HEK293 (cell line): ENCODE measurements at regions not wholly inside any gene's neighbourhood (a gene's known extent, or its start where the extent isn't known, plus 50 kb on each side); places are given as distances from the start of the nearest gene placed in this dataset.

ENCODE experiments used
- CTCF ChIA-PET: fragments of 350-600 bp; formaldehyde crosslinking; extraction: SDS; loops from one replicate; lab custom pipeline; 2021; ENCODE audit warnings: antibody characterized with exemption; lab: Yijun Ruan, JAX
- POLR2A ChIA-PET: fragments of 300-600 bp; formaldehyde crosslinking; extraction: SDS; loops from one replicate; lab custom pipeline; 2020; ENCODE audit warnings: antibody characterized with exemption, inconsistent platforms; lab: Yijun Ruan, JAX
- H3K27ac ChIP-seq: fragments of 200-500 bp; sonication (Bioruptor generic); 2 replicates; pipeline ENCODE4 v1.5.1; 2014; ENCODE audit warnings: low read depth, low read length, control low read depth, inconsistent platforms; ENCODE audit errors: extremely low read depth
- H3K36me3 ChIP-seq, 2 experiments: fragments of 200-500 bp in 1 of 2; sonication (Bioruptor generic) in 1 of 2; 1 replicate in 1 of 2; 2 replicates in 1 of 2; pipeline ENCODE4 v1.5.1; 2014 to 2017; ENCODE audit warnings: inconsistent platforms in 2 of 2, low read length in 2 of 2; ENCODE audit not compliant: control insufficient read depth in 2 of 2, insufficient read depth in 1 of 2
- H3K4me1 ChIP-seq: fragments of 200-500 bp; sonication (Bioruptor generic); 2 replicates; pipeline ENCODE4 v1.5.1; 2014; ENCODE audit warnings: mild to moderate bottlenecking, low read length, inconsistent platforms; ENCODE audit not compliant: control insufficient read depth, insufficient read depth
- H3K4me3 ChIP-seq: 2 replicates; pipeline ENCODE4 v1.5.1; 2011; ENCODE audit warnings: low read depth, mild to moderate bottlenecking, control low read depth, low read length, moderate library complexity
- H3K9me3 ChIP-seq: fragments of 200-500 bp; sonication (Bioruptor generic); 2 replicates; pipeline ENCODE4 v1.5.1; 2014; ENCODE audit warnings: low read depth, low read length, inconsistent platforms; ENCODE audit not compliant: control insufficient read depth, insufficient read depth
- GFI1B ChIP-seq: fragments of 450-650 bp; formaldehyde crosslinking; IDR thresholded peaks from 2 replicates; pipeline ENCODE4 v1.5.1; 2016; ENCODE audit warnings: missing biosample characterization, missing genetic modification characterization
- HOXD13 ChIP-seq: sonication (generic); formaldehyde crosslinking; IDR thresholded peaks from 2 replicates; pipeline ENCODE4 v1.8.0; 2022; ENCODE audit warnings: missing genetic modification reagents, borderline replicate concordance
- PATZ1 ChIP-seq: fragments of 450-650 bp; formaldehyde crosslinking; IDR thresholded peaks from 2 replicates; pipeline ENCODE4 v1.5.1; 2016; ENCODE audit warnings: missing biosample characterization, missing genetic modification characterization
- SP7 ChIP-seq: fragments of 450-650 bp; formaldehyde crosslinking; IDR thresholded peaks from 2 replicates; pipeline ENCODE4 v1.5.1; 2016; ENCODE audit warnings: missing biosample characterization, missing genetic modification characterization
- WT1 ChIP-seq: fragments of 450-650 bp; formaldehyde crosslinking; IDR thresholded peaks from 2 replicates; pipeline ENCODE4 v1.5.1; 2016; ENCODE audit warnings: missing biosample characterization, missing genetic modification characterization
- ZBTB10 ChIP-seq: fragments of 450-650 bp; formaldehyde crosslinking; IDR thresholded peaks from 2 replicates; pipeline ENCODE4 v1.5.1; 2016; ENCODE audit warnings: missing biosample characterization, missing genetic modification characterization
- ZBTB44 ChIP-seq: fragments of 450-650 bp; IDR thresholded peaks from 2 replicates; pipeline ENCODE4 v1.5.1; 2018; ENCODE audit warnings: missing biosample characterization, mild to moderate bottlenecking, missing genetic modification characterization
- ZBTB6 ChIP-seq: fragments of 450-650 bp; formaldehyde crosslinking; IDR thresholded peaks from 2 replicates; pipeline ENCODE4 v1.5.1; 2017; ENCODE audit warnings: missing biosample characterization, missing genetic modification characterization
- ZEB2 ChIP-seq: fragments of 450-650 bp; formaldehyde crosslinking; IDR thresholded peaks from 2 replicates; pipeline ENCODE4 v1.5.1; 2016; ENCODE audit warnings: missing biosample characterization, missing genetic modification characterization
- ZFHX2 ChIP-seq: fragments of 450-650 bp; formaldehyde crosslinking; conservative IDR thresholded peaks from 2 replicates; pipeline ENCODE4 v1.5.1; 2016; ENCODE audit warnings: missing biosample characterization, missing genetic modification characterization
- ZNF10 ChIP-seq: fragments of 450-650 bp; formaldehyde crosslinking; IDR thresholded peaks from 2 replicates; pipeline ENCODE4 v1.5.1; 2017; ENCODE audit warnings: missing biosample characterization, missing genetic modification characterization
- ZNF132 ChIP-seq: fragments of 450-650 bp; formaldehyde crosslinking; IDR thresholded peaks from 2 replicates; pipeline ENCODE4 v1.5.1; 2017; ENCODE audit warnings: missing biosample characterization, missing genetic modification characterization, borderline replicate concordance
- ZNF157 ChIP-seq: fragments of 450-650 bp; formaldehyde crosslinking; IDR thresholded peaks from 2 replicates; pipeline ENCODE4 v1.5.1; 2016; ENCODE audit warnings: missing biosample characterization, missing genetic modification characterization
- ZNF169 ChIP-seq: fragments of 450-650 bp; formaldehyde crosslinking; IDR thresholded peaks from 2 replicates; pipeline ENCODE4 v1.5.1; 2016; ENCODE audit warnings: missing biosample characterization, missing genetic modification characterization
- ZNF221 ChIP-seq: fragments of 450-650 bp; formaldehyde crosslinking; IDR thresholded peaks from 2 replicates; pipeline ENCODE4 v1.5.1; 2017; ENCODE audit warnings: missing biosample characterization, missing genetic modification characterization, borderline replicate concordance
- ZNF292 ChIP-seq: fragments of 450-650 bp; formaldehyde crosslinking; IDR thresholded peaks from 2 replicates; pipeline ENCODE4 v1.5.1; 2016; ENCODE audit warnings: low read depth, missing biosample characterization, missing genetic modification characterization, borderline replicate concordance
- ZNF391 ChIP-seq: fragments of 450-650 bp; formaldehyde crosslinking; IDR thresholded peaks from 2 replicates; pipeline ENCODE4 v1.5.1; 2016; ENCODE audit warnings: low read depth, missing biosample characterization, missing genetic modification characterization, borderline replicate concordance
- ZNF423 ChIP-seq: fragments of 450-650 bp; formaldehyde crosslinking; IDR thresholded peaks from 2 replicates; pipeline ENCODE4 v1.5.1; 2016; ENCODE audit warnings: missing biosample characterization, missing genetic modification characterization
- ZNF530 ChIP-seq: fragments of 450-650 bp; formaldehyde crosslinking; IDR thresholded peaks from 2 replicates; pipeline ENCODE4 v1.5.1; 2016; ENCODE audit warnings: low read depth, missing biosample characterization, missing genetic modification characterization
- ZNF600 ChIP-seq: fragments of 450-650 bp; formaldehyde crosslinking; IDR thresholded peaks from 2 replicates; pipeline ENCODE4 v1.5.1; 2016; ENCODE audit warnings: missing biosample characterization, missing genetic modification characterization
- ZNF792 ChIP-seq: fragments of 450-650 bp; formaldehyde crosslinking; IDR thresholded peaks from 2 replicates; pipeline ENCODE4 v1.5.1; 2016; ENCODE audit warnings: missing biosample characterization, missing genetic modification characterization
- ZSCAN5A ChIP-seq: fragments of 450-650 bp; formaldehyde crosslinking; IDR thresholded peaks from 2 replicates; pipeline ENCODE4 v1.5.1; 2016; ENCODE audit warnings: missing biosample characterization, missing genetic modification characterization

GRCh38 chr6:113585246-113585645 is 271.9 kb upstream of the MARCKS start:
- peaks cover 3% of the 10 kb centered on the region; the same call in 1 of the 2 replicates for H3K4me1 ChIP-seq
- no peaks in the 10 kb centered on the region for H3K9me3 ChIP-seq
- CTCF ChIA-PET = no interaction called here
- H3K4me3 ChIP-seq = no peak overlapping the region
- H3K27ac ChIP-seq = no peak overlapping the region
- POLR2A ChIA-PET = interaction anchor here (1.5 kb wide), 1 partner anchor 274 kb away, joined by 3 read pairs; no protein-coding TSS in a partner anchor
- TF ChIP-seq ZFHX2 (tag by site-specific recombination) = no peak
- H3K36me3 ChIP-seq = no peaks in the 10 kb centered on the region

GRCh38 chr6:113586413-113587077 is 270.6 kb upstream of the MARCKS start:
- Histone ChIP-seq H3K4me1 (peaks cover 3% of the 10 kb centered on the region; the same call in 1 of the 2 replicates), H3K4me3 (no peak overlapping the region), H3K9me3 (no peaks in the 10 kb centered on the region), H3K36me3 (no peaks in the 10 kb centered on the region), H3K27ac (no peak overlapping the region)
- no peak for TF ChIP-seq ZNF221
- TF ChIP-seq GFI1B (tag by site-specific recombination) = no peak
- TF ChIP-seq PATZ1 (tag by site-specific recombination) = no peak
- no peak for TF ChIP-seq SP7
- TF ChIP-seq ZBTB10 (tag by site-specific recombination) = no peak
- TF ChIP-seq ZNF600 (tag by site-specific recombination) = no peak
- TF ChIP-seq ZSCAN5A (tag by site-specific recombination) = no peak
- TF ChIP-seq ZNF792 (tag by site-specific recombination) = no peak
- TF ChIP-seq HOXD13 (CRISPR knock-in tag) = no peak
- TF ChIP-seq ZNF423 = no peak
- TF ChIP-seq ZNF530 (tag by site-specific recombination) = no peak
- ChIA-PET POLR2A (interaction anchor here (1.1 to 1.5 kb wide), 2 partner anchors 269 to 272 kb away, joined by 3 read pairs; no protein-coding TSS in a partner anchor), CTCF (interaction anchor here (0.7 to 1.5 kb wide), 2 partner anchors 32 to 71 kb away, joined by 3 read pairs; no protein-coding TSS in a partner anchor)

GRCh38 chr6:113587078-113587699 is 270.0 kb upstream of the MARCKS start:
- CTCF ChIA-PET = interaction anchor here (1.5 kb wide), 1 partner anchor 31 kb away, joined by 3 read pairs; no protein-coding TSS in a partner anchor
- H3K27ac ChIP-seq = no peak overlapping the region
- H3K4me3 ChIP-seq = no peak overlapping the region
- H3K4me1 ChIP-seq = peaks cover 8% of the 10 kb centered on the region
- POLR2A ChIA-PET = interaction anchor here (1.1 kb wide), 1 partner anchor 268 kb away, joined by 3 read pairs; no protein-coding TSS in a partner anchor
- H3K36me3 ChIP-seq = no peaks in the 10 kb centered on the region
- H3K9me3 ChIP-seq = no peaks in the 10 kb centered on the region
- no peak for TF ChIP-seq ZBTB44 (tag by site-specific recombination)
- no peak for TF ChIP-seq ZNF10
- TF ChIP-seq ZNF169 (tag by site-specific recombination) = no peak
- TF ChIP-seq ZNF132 (tag by site-specific recombination) = no peak
- no peak for TF ChIP-seq ZNF391 (tag by site-specific recombination)
- TF ChIP-seq WT1 (tag by site-specific recombination) = no peak
- no peak for TF ChIP-seq ZNF157 (tag by site-specific recombination)
- no peak for TF ChIP-seq ZNF292 (tag by site-specific recombination)
- no peak for TF ChIP-seq ZBTB6 (tag by site-specific recombination)
- TF ChIP-seq ZEB2 (tag by site-specific recombination) = no peak
